GM12878 (cell line): ENCODE measurements at regions not wholly inside any gene's neighbourhood (a gene's known extent, or its start where the extent isn't known, plus 50 kb on each side); places are given as distances from the start of the nearest gene placed in this dataset.

Experiments used
- ATAC-seq: fragments of 200-7000 bp; cut with Tn5 transposase; 3 replicates; pipeline ENCODE4 v1.9.1; 2020; ENCODE audit warnings: mild to moderate bottlenecking, moderate library complexity
- BruUV-seq: library from RNA; stranded (reverse); fragments of 400-500 nt; replicated peaks from 2 replicates; lab custom pipeline; 2021; lab: Mats Ljungman, UMichigan
- CTCF ChIA-PET: fragments of 300-600 bp; sonication (Branson Sonifier 250); formaldehyde crosslinking; extraction: SDS; loops from one replicate; lab custom pipeline; 2021; ENCODE audit warnings: inconsistent platforms; lab: Yijun Ruan, JAX
- POLR2A ChIA-PET: fragments of 350-600 bp; formaldehyde crosslinking; extraction: SDS; loops from one replicate; lab custom pipeline; 2021; ENCODE audit warnings: inconsistent platforms; lab: Charles Lee
- RAD21 ChIA-PET: fragments of 300-600 bp; sonication (Branson Sonifier 250); formaldehyde crosslinking; loops from one replicate; lab custom pipeline; 2023; ENCODE audit warnings: antibody characterized with exemption; ENCODE audit not compliant: unreplicated experiment; lab: Charles Lee
- SMC1A ChIA-PET: fragments of 300-600 bp; sonication (Branson Sonifier 250); formaldehyde crosslinking; loops from one replicate; lab custom pipeline; 2023; ENCODE audit not compliant: unreplicated experiment, uncharacterized antibody; lab: Charles Lee
- DNase-seq: peaks from one replicate; pipeline ENCODE4 v3.0.0-alpha.2; 2011; ENCODE audit warnings: low read depth, low spot score
- FAIRE-seq: peaks from 3 replicates; lab custom pipeline; 2011; peaks lifted over from hg19 to GRCh38; lab: Jason Lieb, UNC
- H2AFZ ChIP-seq: 2 replicates; pipeline ENCODE4 v1.6.0; 2011; ENCODE audit warnings: low read depth, low read length, control low read depth; ENCODE audit not compliant: control insufficient read depth
- H3K27ac ChIP-seq: 2 replicates; pipeline ENCODE4 v1.5.1; 2011; ENCODE audit warnings: control low read depth; ENCODE audit not compliant: control insufficient read depth, insufficient read depth
- H3K27me3 ChIP-seq, 2 experiments: replicated peaks in 1 of 2; 2 replicates each; pipeline versions ENCODE4 v1.6.0 to v1.6.1; 2011; ENCODE audit warnings: low read length in 1 of 2; ENCODE audit not compliant: control insufficient read depth in 2 of 2, insufficient read depth in 2 of 2
- H3K36me3 ChIP-seq, 2 experiments: 2 replicates each; pipeline ENCODE4 v1.5.1; 2011; ENCODE audit warnings: low read length in 1 of 2; ENCODE audit not compliant: control insufficient read depth in 2 of 2, insufficient read depth in 2 of 2
- H3K4me1 ChIP-seq: 2 replicates; pipeline ENCODE4 v1.6.1; 2011; ENCODE audit warnings: mild to moderate bottlenecking, low read length, moderate library complexity, mixed read lengths; ENCODE audit not compliant: control insufficient read depth, insufficient read depth
- H3K4me2 ChIP-seq: 2 replicates; pipeline ENCODE4 v1.6.0; 2011; ENCODE audit warnings: control low read depth; ENCODE audit not compliant: control insufficient read depth, insufficient read depth
- H3K4me3 ChIP-seq: fragments of 200-600 bp; sonication (generic); 2 replicates; pipeline ENCODE4 v1.5.1; 2016
- H3K79me2 ChIP-seq: 2 replicates; pipeline ENCODE4 v1.6.0; 2011; ENCODE audit warnings: low read length; ENCODE audit not compliant: control insufficient read depth, insufficient read depth
- H3K9ac ChIP-seq: 2 replicates; pipeline ENCODE4 v1.8.0; 2011; ENCODE audit warnings: low read length, control low read depth, mixed read lengths; ENCODE audit not compliant: control insufficient read depth, insufficient read depth
- H3K9me3 ChIP-seq: replicated peaks from 3 replicates; pipeline ENCODE4 v1.5.1; 2011; ENCODE audit warnings: mild to moderate bottlenecking, low read length; ENCODE audit not compliant: control insufficient read depth, insufficient read depth
- H4K20me1 ChIP-seq: 2 replicates; pipeline ENCODE4 v1.6.0; 2011; ENCODE audit not compliant: control insufficient read depth, insufficient read depth
- CHD1 ChIP-seq: IDR thresholded peaks from 2 replicates; pipeline ENCODE4 v1.6.1; 2012; ENCODE audit warnings: low read depth, low read length, improper control_type of control experiment
- ETV6 ChIP-seq, 2 experiments: fragments of 450-650 bp in 1 of 2; IDR thresholded peaks in 1 of 2; conservative IDR thresholded peaks in 1 of 2; 2 replicates each; pipeline ENCODE4 v1.6.1; 2014; ENCODE audit warnings: antibody characterized with exemption in 1 of 2, borderline replicate concordance in 1 of 2, low read depth in 1 of 2, mild to moderate bottlenecking in 1 of 2, moderate library complexity in 1 of 2
- KAT2A ChIP-seq: conservative IDR thresholded peaks from 2 replicates; pipeline ENCODE4 v1.6.1; 2011; ENCODE audit warnings: low read depth, low read length; ENCODE audit not compliant: control insufficient read depth
- NRF1 ChIP-seq: conservative IDR thresholded peaks from 2 replicates; pipeline ENCODE4 v1.6.1; 2011; ENCODE audit warnings: mild to moderate bottlenecking, low read depth, low read length, improper control_type of control experiment
- PAX8 ChIP-seq: fragments of 450-650 bp; IDR thresholded peaks from 2 replicates; pipeline ENCODE4 v1.6.1; 2017; ENCODE audit warnings: mild to moderate bottlenecking, moderate library complexity
- RAD51 ChIP-seq: fragments of 450-650 bp; IDR thresholded peaks from 2 replicates; pipeline ENCODE4 v1.6.1; 2016; ENCODE audit warnings: moderate library complexity, mild to moderate bottlenecking, inconsistent platforms
- RBBP5 ChIP-seq: fragments of 200-600 bp; sonication (generic); conservative IDR thresholded peaks from 2 replicates; pipeline ENCODE4 v1.6.1; 2016
- RELB ChIP-seq: fragments of 450-650 bp; IDR thresholded peaks from 2 replicates; pipeline ENCODE4 v1.6.1; 2017; ENCODE audit warnings: low read depth, mild to moderate bottlenecking, moderate library complexity
- SREBF2 ChIP-seq: IDR thresholded peaks from 2 replicates; pipeline ENCODE4 v1.6.1; 2012; ENCODE audit warnings: mild to moderate bottlenecking, low read length
- TAF1 ChIP-seq: IDR thresholded peaks from 2 replicates; pipeline ENCODE4 v1.6.1; 2011; ENCODE audit warnings: mild to moderate bottlenecking, low read depth, low read length, borderline replicate concordance
- TCF3 ChIP-seq: IDR thresholded peaks from 2 replicates; pipeline ENCODE4 v1.6.1; 2012; ENCODE audit warnings: low read depth, mild to moderate bottlenecking, low read length, borderline replicate concordance; ENCODE audit not compliant: insufficient read depth
- USF2 ChIP-seq: IDR thresholded peaks from 2 replicates; pipeline ENCODE4 v1.6.1; 2011; ENCODE audit warnings: low read depth, low read length, improper control_type of control experiment, borderline replicate concordance
- ZBED1 ChIP-seq: IDR thresholded peaks from 2 replicates; pipeline ENCODE4 v1.6.1; 2016; ENCODE audit warnings: borderline replicate concordance
- ZNF207 ChIP-seq: fragments of 450-650 bp; IDR thresholded peaks from 2 replicates; pipeline ENCODE4 v1.6.1; 2014; ENCODE audit warnings: antibody characterized with exemption, mild to moderate bottlenecking, borderline replicate concordance
- ZNF217 ChIP-seq: fragments of 450-650 bp; IDR thresholded peaks from 2 replicates; pipeline ENCODE4 v1.6.1; 2017; ENCODE audit warnings: antibody characterized with exemption, mild to moderate bottlenecking
- ZNF622 ChIP-seq: fragments of 450-650 bp; IDR thresholded peaks from 2 replicates; pipeline ENCODE4 v1.6.1; 2017; ENCODE audit warnings: mild to moderate bottlenecking, inconsistent platforms
- WGBS: methylation state at CpG from one replicate; pipeline ENCODE4 v1.1.6; 2016; ENCODE audit warnings: low lambda C conversion rate; ENCODE audit not compliant: insufficient replicate concordance, insufficient coverage; ENCODE audit errors: missing lambda C conversion rate; 5-methylcytosine and 5-hydroxymethylcytosine counted together
- in situ Hi-C: fragments of 300-500 bp; cut with MboI; formaldehyde crosslinking; loops from 9 replicates; pipeline ENCODE4 v1.14.3; 2018; ENCODE audit warnings: mixed read lengths
- intact Hi-C: fragments of 100-400 bp; cut with micrococcal nuclease; formaldehyde crosslinking; loops from one replicate; pipeline ENCODE4 v1.14.2; 2022; ENCODE audit not compliant: unreplicated experiment
- TF ChIP-seq, protein P1 (sequence below): fragments of 450-650 bp; formaldehyde crosslinking; IDR thresholded peaks from 2 replicates; pipeline ENCODE4 v1.5.0; 2022; ENCODE audit warnings: mild to moderate bottlenecking, missing genetic modification characterization

DNA sequence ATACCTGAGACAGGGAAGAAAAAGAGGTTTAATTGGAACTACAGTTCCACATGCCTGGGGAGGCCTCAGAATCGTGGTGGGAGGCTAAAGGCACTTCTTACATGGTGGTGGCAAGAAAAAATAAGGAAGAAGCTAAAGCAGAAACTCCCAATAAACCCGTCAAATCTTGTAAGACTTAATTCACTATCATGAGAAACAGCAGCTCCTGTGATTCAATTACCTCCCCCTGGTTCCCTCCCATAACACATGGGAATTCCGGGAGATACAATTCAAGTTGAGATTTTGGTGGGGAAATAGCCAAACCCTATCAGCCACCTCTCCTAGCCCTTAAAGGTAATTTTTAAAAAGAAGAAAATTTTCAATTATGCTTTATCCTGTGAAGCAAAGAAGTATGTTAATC, 728.8 kb downstream of the RNF144A start (continued):
- TF ChIP-seq RELB = no peak
- no peak for TF ChIP-seq RBBP5
- no peak for TF ChIP-seq TAF1
- no peak for TF ChIP-seq ZBED1
- no peak for TF ChIP-seq ZNF217
- TF ChIP-seq ZNF622 = no peak
- TF ChIP-seq USF2 = no peak
- TF ChIP-seq, all 136 proteins: peak for 0

GRCh38 chr2:7646661-7647060, 729.4 kb downstream of the RNF144A start:
- in situ Hi-C loops = no loop called here
- Histone ChIP-seq H3K36me3 (no peaks in the 10 kb centered on the region), H3K27ac (no peak overlapping the region), H3K79me2 (no peaks in the 10 kb centered on the region), H3K27me3 (no peaks in the 10 kb centered on the region), H3K4me2 (no peak overlapping the region), H2AFZ (no peak overlapping the region), H3K4me3 (no peak overlapping the region), H4K20me1 (no peaks in the 10 kb centered on the region), H3K9ac (no peak overlapping the region), H3K4me1 (no peaks in the 10 kb centered on the region), H3K9me3 (peaks cover 2% of the 10 kb centered on the region; the same call in 2 of the 3 replicates)
- CTCF ChIA-PET = interaction anchor here (0.9 to 1.4 kb wide), 5 partner anchors 11 to 219 kb away, joined by 3 to 4 read pairs (median 3); no protein-coding TSS in a partner anchor
- DNase-seq (no peak), FAIRE-seq (no peak), ATAC-seq (no peak)
- intact Hi-C loops = no loop called here
- SMC1A ChIA-PET = interaction anchor here (0.7 to 1.2 kb wide), 3 partner anchors 17 to 219 kb away, joined by 3 read pairs; no protein-coding TSS in a partner anchor
- RAD21 ChIA-PET = no interaction called here
- POLR2A ChIA-PET = no interaction called here
- no TSS peak for BruUV-seq
- no peak for TF ChIP-seq RAD51
- TF ChIP-seq KAT2A = no peak
- TF ChIP-seq TCF3 = no peak
- TF ChIP-seq CHD1 = no peak
- no peak for TF ChIP-seq ETV6 (conservative IDR thresholded peaks at IDR 0.05 in 1 of 2, IDR thresholded peaks at IDR 0.05 in 1 of 2; ENCODE audit: borderline replicate concordance in 1 of 2, low read depth in 1 of 2)
- TF ChIP-seq RBBP5 = no peak
- TF ChIP-seq SREBF2 = no peak
- TF ChIP-seq NRF1 = no peak
- TF ChIP-seq, protein P1, sequence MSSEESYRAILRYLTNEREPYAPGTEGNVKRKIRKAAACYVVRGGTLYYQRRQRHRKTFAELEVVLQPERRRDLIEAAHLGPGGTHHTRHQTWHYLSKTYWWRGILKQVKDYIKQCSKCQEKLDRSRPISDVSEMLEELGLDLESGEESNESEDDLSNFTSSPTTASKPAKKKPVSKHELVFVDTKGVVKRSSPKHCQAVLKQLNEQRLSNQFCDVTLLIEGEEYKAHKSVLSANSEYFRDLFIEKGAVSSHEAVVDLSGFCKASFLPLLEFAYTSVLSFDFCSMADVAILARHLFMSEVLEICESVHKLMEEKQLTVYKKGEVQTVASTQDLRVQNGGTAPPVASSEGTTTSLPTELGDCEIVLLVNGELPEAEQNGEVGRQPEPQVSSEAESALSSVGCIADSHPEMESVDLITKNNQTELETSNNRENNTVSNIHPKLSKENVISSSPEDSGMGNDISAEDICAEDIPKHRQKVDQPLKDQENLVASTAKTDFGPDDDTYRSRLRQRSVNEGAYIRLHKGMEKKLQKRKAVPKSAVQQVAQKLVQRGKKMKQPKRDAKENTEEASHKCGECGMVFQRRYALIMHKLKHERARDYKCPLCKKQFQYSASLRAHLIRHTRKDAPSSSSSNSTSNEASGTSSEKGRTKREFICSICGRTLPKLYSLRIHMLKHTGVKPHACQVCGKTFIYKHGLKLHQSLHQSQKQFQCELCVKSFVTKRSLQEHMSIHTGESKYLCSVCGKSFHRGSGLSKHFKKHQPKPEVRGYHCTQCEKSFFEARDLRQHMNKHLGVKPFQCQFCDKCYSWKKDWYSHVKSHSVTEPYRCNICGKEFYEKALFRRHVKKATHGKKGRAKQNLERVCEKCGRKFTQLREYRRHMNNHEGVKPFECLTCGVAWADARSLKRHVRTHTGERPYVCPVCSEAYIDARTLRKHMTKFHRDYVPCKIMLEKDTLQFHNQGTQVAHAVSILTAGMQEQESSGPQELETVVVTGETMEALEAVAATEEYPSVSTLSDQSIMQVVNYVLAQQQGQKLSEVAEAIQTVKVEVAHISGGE (CRISPR knock-in tag) = no peak
- no peak for TF ChIP-seq ZNF207
- TF ChIP-seq PAX8 = no peak
- 35% methylated on average over 6 of the region's 6 CpGs for WGBS
